ENCODE measurements at regions not wholly inside any gene's neighbourhood (a gene's known extent, or its start where the extent isn't known, plus 50 kb on each side); places are given as distances from the start of the nearest gene placed in this dataset.

DNA sequence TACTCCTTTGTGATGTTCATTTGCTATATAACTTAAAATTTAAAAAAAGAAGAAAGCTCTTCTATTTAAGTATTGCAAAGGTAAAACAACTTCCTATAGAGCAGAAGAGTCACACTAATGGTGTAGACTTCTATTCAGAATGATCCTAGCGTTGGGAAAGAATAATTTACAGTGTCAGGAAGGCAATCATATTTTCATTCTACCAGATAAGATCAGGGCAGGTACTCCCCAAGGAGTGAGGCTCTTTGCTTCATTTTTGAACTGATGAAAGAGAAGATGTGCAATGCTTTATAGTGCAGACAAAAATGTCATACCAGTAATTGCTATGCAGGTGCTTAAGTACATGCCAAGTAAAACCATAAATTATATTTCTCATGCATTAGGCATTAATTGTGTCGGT, 1193.0 kb downstream of the PCDH9 start:
- TF ChIP-seq, protein P1, sequence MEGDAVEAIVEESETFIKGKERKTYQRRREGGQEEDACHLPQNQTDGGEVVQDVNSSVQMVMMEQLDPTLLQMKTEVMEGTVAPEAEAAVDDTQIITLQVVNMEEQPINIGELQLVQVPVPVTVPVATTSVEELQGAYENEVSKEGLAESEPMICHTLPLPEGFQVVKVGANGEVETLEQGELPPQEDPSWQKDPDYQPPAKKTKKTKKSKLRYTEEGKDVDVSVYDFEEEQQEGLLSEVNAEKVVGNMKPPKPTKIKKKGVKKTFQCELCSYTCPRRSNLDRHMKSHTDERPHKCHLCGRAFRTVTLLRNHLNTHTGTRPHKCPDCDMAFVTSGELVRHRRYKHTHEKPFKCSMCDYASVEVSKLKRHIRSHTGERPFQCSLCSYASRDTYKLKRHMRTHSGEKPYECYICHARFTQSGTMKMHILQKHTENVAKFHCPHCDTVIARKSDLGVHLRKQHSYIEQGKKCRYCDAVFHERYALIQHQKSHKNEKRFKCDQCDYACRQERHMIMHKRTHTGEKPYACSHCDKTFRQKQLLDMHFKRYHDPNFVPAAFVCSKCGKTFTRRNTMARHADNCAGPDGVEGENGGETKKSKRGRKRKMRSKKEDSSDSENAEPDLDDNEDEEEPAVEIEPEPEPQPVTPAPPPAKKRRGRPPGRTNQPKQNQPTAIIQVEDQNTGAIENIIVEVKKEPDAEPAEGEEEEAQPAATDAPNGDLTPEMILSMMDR (IDR thresholded peaks at IDR 0.05; ENCODE audit: low read length) = no peak
- no peak for TF ChIP-seq EZH2 (optimal IDR thresholded peaks at IDR 0.05; ENCODE audit: low read depth, low read length)
- TF ChIP-seq EZH2phosphoT487 (IDR thresholded peaks at IDR 0.05; ENCODE audit: low read length) = no peak

All from MM.1S (cell line).